GM12891 (cell line): ENCODE measurements at regions not wholly inside any gene's neighbourhood (a gene's known extent, or its start where the extent isn't known, plus 50 kb on each side); places are given as distances from the start of the nearest gene placed in this dataset.

Source experiments
- POLR2A ChIP-seq: IDR thresholded peaks from 2 replicates; pipeline ENCODE4 v1.6.1; 2011; ENCODE audit warnings: low read depth, low read length, control low read depth
- POLR2AphosphoS5 ChIP-seq: IDR thresholded peaks from 2 replicates; pipeline ENCODE4 v1.6.1; 2011; ENCODE audit warnings: low read depth, low read length, control low read depth

DNA sequence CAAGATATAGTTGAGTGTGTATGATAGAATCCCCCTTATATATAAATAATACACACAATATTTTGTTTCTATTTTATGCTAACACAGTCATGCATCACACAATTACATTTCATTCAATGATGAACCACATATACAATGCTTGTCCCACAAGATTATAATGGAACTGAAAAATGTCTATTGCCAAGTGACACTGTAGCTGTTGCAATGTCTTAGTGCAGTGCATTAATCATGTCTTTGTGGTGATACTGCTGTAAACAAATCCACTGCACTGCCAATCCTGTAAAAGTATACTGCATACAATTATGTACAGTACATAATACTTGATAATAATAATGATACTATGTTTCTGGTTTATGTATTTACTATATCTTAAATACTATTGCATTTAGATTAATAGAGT is 512.1 kb upstream of the CNTN3 start:
- TF ChIP-seq POLR2A = no peak
- no peak for TF ChIP-seq POLR2AphosphoS5
